H9 (cell line): ENCODE measurements at regions not wholly inside any gene's neighbourhood (a gene's known extent, or its start where the extent isn't known, plus 50 kb on each side); places are given as distances from the start of the nearest gene placed in this dataset.

Experiments used
- DNase-seq: peaks from one replicate; pipeline ENCODE4 v3.0.0-alpha.2; 2017
- H2AFZ ChIP-seq: one replicate; pipeline ENCODE4 v1.6.1; 2013; ENCODE audit warnings: mild to moderate bottlenecking, low read length, control low read depth, moderate library complexity
- H2AK5ac ChIP-seq: 2 replicates; pipeline ENCODE4 v1.6.1; 2013; ENCODE audit warnings: low read length, control low read depth, mixed read lengths; ENCODE audit not compliant: insufficient read length
- H2BK120ac ChIP-seq: one replicate; pipeline ENCODE4 v1.6.1; 2013; ENCODE audit warnings: low read depth, mild to moderate bottlenecking, low read length, control low read depth, inconsistent platforms; ENCODE audit not compliant: poor library complexity, severe bottlenecking
- H2BK12ac ChIP-seq: 2 replicates; pipeline ENCODE4 v1.6.1; 2013; ENCODE audit warnings: low read length, control low read depth, mixed read lengths, low read depth; ENCODE audit not compliant: insufficient read length
- H2BK15ac ChIP-seq: 2 replicates; pipeline ENCODE4 v1.6.1; 2013; ENCODE audit warnings: low read depth, low read length, control low read depth
- H2BK20ac ChIP-seq: one replicate; pipeline ENCODE4 v1.6.1; 2013; ENCODE audit warnings: low read depth, mild to moderate bottlenecking, low read length, control low read depth, inconsistent platforms; ENCODE audit not compliant: poor library complexity, severe bottlenecking
- H2BK5ac ChIP-seq: 2 replicates; pipeline ENCODE4 v1.6.1; 2013; ENCODE audit warnings: low read length, control low read depth, mixed read lengths; ENCODE audit not compliant: insufficient read length
- H3K14ac ChIP-seq: 2 replicates; pipeline ENCODE4 v1.6.1; 2013; ENCODE audit warnings: low read length, control low read depth; ENCODE audit not compliant: insufficient read depth
- H3K18ac ChIP-seq: 2 replicates; pipeline ENCODE4 v1.6.1; 2013; ENCODE audit warnings: low read depth, mild to moderate bottlenecking, mixed read lengths, low read length, control low read depth; ENCODE audit not compliant: insufficient read length
- H3K23ac ChIP-seq: 2 replicates; pipeline ENCODE4 v1.6.1; 2013; ENCODE audit warnings: low read length, control low read depth, mixed read lengths, low read depth; ENCODE audit not compliant: insufficient read length
- H3K23me2 ChIP-seq: 2 replicates; pipeline ENCODE4 v1.6.1; 2013; ENCODE audit warnings: low read depth, mild to moderate bottlenecking, mixed read lengths, low read length, control low read depth; ENCODE audit not compliant: insufficient read length, poor library complexity, severe bottlenecking
- H3K27ac ChIP-seq: 2 replicates; pipeline ENCODE4 v1.5.1; 2013; ENCODE audit warnings: low read length, control low read depth, mixed read lengths, low read depth; ENCODE audit not compliant: insufficient read length
- H3K27me3 ChIP-seq: 2 replicates; pipeline ENCODE4 v1.6.1; 2013; ENCODE audit warnings: low read length, control low read depth, inconsistent platforms; ENCODE audit not compliant: insufficient read depth
- H3K4ac ChIP-seq: 2 replicates; pipeline ENCODE4 v1.6.1; 2013; ENCODE audit warnings: low read depth, mild to moderate bottlenecking, control low read depth, inconsistent platforms, low read length, moderate library complexity
- H3K4me1 ChIP-seq: 2 replicates; pipeline ENCODE4 v1.6.1; 2013; ENCODE audit warnings: low read length, control low read depth, inconsistent platforms; ENCODE audit not compliant: insufficient read depth
- H3K4me2 ChIP-seq: 2 replicates; pipeline ENCODE4 v1.6.1; 2013; ENCODE audit warnings: low read length, control low read depth, mixed read lengths; ENCODE audit not compliant: insufficient read length, insufficient read depth
- H3K56ac ChIP-seq: 2 replicates; pipeline ENCODE4 v1.6.1; 2013; ENCODE audit warnings: low read depth, mild to moderate bottlenecking, mixed read lengths, low read length, control low read depth; ENCODE audit not compliant: insufficient read length
- H3K79me1 ChIP-seq: 2 replicates; pipeline ENCODE4 v1.6.1; 2013; ENCODE audit warnings: low read depth, mild to moderate bottlenecking, moderate library complexity, low read length, control low read depth, inconsistent platforms; ENCODE audit not compliant: insufficient read depth, poor library complexity, severe bottlenecking
- H3K79me2 ChIP-seq: 2 replicates; pipeline ENCODE4 v1.6.1; 2013; ENCODE audit warnings: low read length, control low read depth, inconsistent platforms; ENCODE audit not compliant: insufficient read depth
- H3K9ac ChIP-seq: 2 replicates; pipeline ENCODE4 v1.6.1; 2013; ENCODE audit warnings: low read length, control low read depth, mixed read lengths; ENCODE audit not compliant: insufficient read length; ENCODE audit errors: extremely low read depth
- H3K9me3 ChIP-seq: one replicate; pipeline ENCODE4 v1.6.1; 2013; ENCODE audit warnings: low read depth, low read length, inconsistent platforms; ENCODE audit not compliant: control insufficient read depth
- H3T11ph ChIP-seq: one replicate; pipeline ENCODE4 v1.6.1; 2013; ENCODE audit warnings: mild to moderate bottlenecking, low read length, control low read depth, inconsistent platforms
- H4K20me1 ChIP-seq: one replicate; pipeline ENCODE4 v1.6.1; 2013; ENCODE audit not compliant: control insufficient read depth, insufficient read length, insufficient read depth
- H4K5ac ChIP-seq: 2 replicates; pipeline ENCODE4 v1.6.1; 2013; ENCODE audit warnings: low read depth, mild to moderate bottlenecking, mixed read lengths, low read length, control low read depth; ENCODE audit not compliant: insufficient read length
- H4K8ac ChIP-seq: replicated peaks from 2 replicates; pipeline ENCODE4 v1.6.1; 2013; ENCODE audit warnings: low read length, control low read depth, mixed read lengths, low read depth; ENCODE audit not compliant: insufficient read length
- H4K91ac ChIP-seq: 2 replicates; pipeline ENCODE4 v1.6.1; 2013; ENCODE audit warnings: low read depth, mild to moderate bottlenecking, moderate library complexity, mixed read lengths, low read length, control low read depth; ENCODE audit not compliant: insufficient read length
- H3K27ac Mint-ChIP-seq, 3 experiments: 2 replicates in 2 of 3; 3 replicates in 1 of 3; pipeline ENCODE4 v1.8.0; 2020 to 2021; ENCODE audit warnings: mixed read lengths in 3 of 3, mild to moderate bottlenecking in 1 of 3, moderate library complexity in 1 of 3
- H3K27me3 Mint-ChIP-seq: 2 replicates; pipeline ENCODE4 v1.8.0; 2021; ENCODE audit warnings: low read depth, mild to moderate bottlenecking, moderate library complexity, mixed read lengths
- H3K36me3 Mint-ChIP-seq, 3 experiments: 2 replicates in 2 of 3; 3 replicates in 1 of 3; pipeline ENCODE4 v1.8.0; 2020 to 2021; ENCODE audit warnings: low read depth in 3 of 3, mixed read lengths in 3 of 3; ENCODE audit not compliant: insufficient read depth in 1 of 3
- H3K4me1 Mint-ChIP-seq, 2 experiments: 2 replicates each; pipeline ENCODE4 v1.8.0; 2020; ENCODE audit warnings: mixed read lengths in 2 of 2
- H3K4me3 Mint-ChIP-seq, 2 experiments: 2 replicates in 1 of 2; 3 replicates in 1 of 2; pipeline ENCODE4 v1.8.0; 2020 to 2021; ENCODE audit warnings: mild to moderate bottlenecking in 2 of 2, mixed read lengths in 2 of 2, moderate library complexity in 1 of 2
- H3K9me3 Mint-ChIP-seq, 2 experiments: 2 replicates in 1 of 2; 3 replicates in 1 of 2; pipeline ENCODE4 v1.8.0; 2020; ENCODE audit warnings: mild to moderate bottlenecking in 2 of 2, mixed read lengths in 2 of 2, moderate library complexity in 1 of 2
- CTCF ChIP-seq: fragments of 200-600 bp; sonication (generic); conservative IDR thresholded peaks from 3 replicates; pipeline ENCODE4 v1.8.0; 2021; ENCODE audit warnings: antibody characterized with exemption, mild to moderate bottlenecking
- WGBS: extraction: QIAGEN DNeasy Blood & Tissue Kit; methylation state at CpG from one replicate; pipeline ENCODE4 v1.1.7; 2013; ENCODE audit warnings: missing lambda C conversion rate, low lambda C conversion rate, mixed read lengths; ENCODE audit not compliant: insufficient read length; ENCODE audit errors: extremely low coverage; 5-methylcytosine and 5-hydroxymethylcytosine counted together

GRCh38 chr4:141411936-141412335, 191.2 kb downstream of the ZNF330 start:
- no peak for TF ChIP-seq CTCF
- no peaks in the 10 kb centered on the region for H3K4me1 ChIP-seq
- H3T11ph ChIP-seq: no peak overlapping the region
- H3K27me3 ChIP-seq: no peaks in the 10 kb centered on the region
- H3K4ac ChIP-seq: no peak overlapping the region
- H3K23ac ChIP-seq: no peak overlapping the region
- H3K23me2 ChIP-seq: no peaks in the 10 kb centered on the region
- no peak overlapping the region for H4K8ac ChIP-seq
- H4K91ac ChIP-seq: no peak overlapping the region
- no peaks in the 10 kb centered on the region for H3K9me3 ChIP-seq
- WGBS: no CpG with 5 or more reads among the region's 1 CpG
- no peak overlapping the region for H2BK20ac ChIP-seq
- H3K14ac ChIP-seq: no peak overlapping the region
- no peak overlapping the region for H3K4me2 ChIP-seq
- peaks cover 7% of the 10 kb centered on the region for H3K27me3 Mint-ChIP-seq
- H3K4me3 Mint-ChIP-seq: no peak overlapping the region
- no peak overlapping the region for H2AK5ac ChIP-seq
- H3K36me3 Mint-ChIP-seq: no peaks in the 10 kb centered on the region
- no peak overlapping the region for H3K56ac ChIP-seq
- H2BK12ac ChIP-seq: no peak overlapping the region
- no peaks in the 10 kb centered on the region for H4K20me1 ChIP-seq
- no peak overlapping the region for H2AFZ ChIP-seq
- no peak overlapping the region for H4K5ac ChIP-seq
- no peak overlapping the region for H3K27ac Mint-ChIP-seq
- no peak overlapping the region for H3K9ac ChIP-seq
- no peak overlapping the region for H3K27ac ChIP-seq
- H2BK15ac ChIP-seq: no peak overlapping the region
- no peaks in the 10 kb centered on the region for H3K9me3 Mint-ChIP-seq
- no peak overlapping the region for H2BK120ac ChIP-seq
- H2BK5ac ChIP-seq: no peak overlapping the region
- H3K4me1 Mint-ChIP-seq: no peaks in the 10 kb centered on the region
- no peak overlapping the region for H3K18ac ChIP-seq
- no peaks in the 10 kb centered on the region for H3K79me1 ChIP-seq
- DNase-seq: no peak
- H3K79me2 ChIP-seq: no peaks in the 10 kb centered on the region
